GM18517 (cell line): ENCODE measurements at regions not wholly inside any gene's neighbourhood (a gene's known extent, or its start where the extent isn't known, plus 50 kb on each side); places are given as distances from the start of the nearest gene placed in this dataset.
"Not testable (repeated sequence)": the region's sequence is repeated elsewhere in the genome, so short reads cannot be mapped to it uniquely, and the experiment has no call there.

Experiments used
- ATAC-seq: cut with Tn5 transposase; IDR thresholded peaks from one replicate; pipeline ENCODE4 v1.9.1; 2021; ENCODE audit warnings: mild to moderate bottlenecking, moderate library complexity; ENCODE audit not compliant: unreplicated experiment

DNA sequence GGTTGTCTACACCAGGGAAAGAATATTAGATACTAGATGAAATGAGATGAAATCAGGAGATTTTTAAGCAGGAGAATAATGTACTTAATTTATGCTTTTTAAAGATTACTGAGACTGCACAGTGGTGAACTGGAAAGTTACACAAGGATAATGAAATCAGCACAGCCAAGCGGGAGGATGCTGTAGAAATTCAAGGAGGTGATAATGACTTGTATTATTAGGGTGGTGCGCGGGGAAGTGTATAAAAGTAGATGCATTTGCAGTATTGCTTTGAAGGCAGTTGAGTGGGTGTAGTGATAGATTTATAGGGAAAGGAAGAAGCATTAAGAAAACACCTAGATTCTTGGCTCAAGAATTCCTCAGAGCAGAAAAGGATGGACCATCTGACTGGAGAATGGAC is 359.5 kb upstream of the SPHKAP start:
- no peak for ATAC-seq

DNA sequence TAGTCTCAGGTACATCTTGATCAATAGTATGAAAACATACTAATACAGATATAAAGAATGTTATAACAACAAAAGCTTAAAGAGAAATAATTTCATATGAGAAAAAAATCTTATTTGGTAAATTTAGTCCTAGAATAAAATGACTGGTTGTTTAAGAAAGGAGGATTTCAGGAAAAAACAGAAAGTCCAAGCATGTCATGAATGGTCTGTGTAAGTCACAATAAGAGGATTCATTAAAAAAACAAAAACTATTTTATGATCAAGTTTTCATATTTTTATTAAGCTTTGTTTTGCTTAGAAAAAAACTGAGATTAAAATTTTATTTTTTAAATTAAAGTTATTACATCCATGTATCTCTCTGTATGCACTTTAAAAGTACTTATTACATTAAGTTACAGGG is 353.9 kb upstream of the SPHKAP start:
- no peak for ATAC-seq

DNA sequence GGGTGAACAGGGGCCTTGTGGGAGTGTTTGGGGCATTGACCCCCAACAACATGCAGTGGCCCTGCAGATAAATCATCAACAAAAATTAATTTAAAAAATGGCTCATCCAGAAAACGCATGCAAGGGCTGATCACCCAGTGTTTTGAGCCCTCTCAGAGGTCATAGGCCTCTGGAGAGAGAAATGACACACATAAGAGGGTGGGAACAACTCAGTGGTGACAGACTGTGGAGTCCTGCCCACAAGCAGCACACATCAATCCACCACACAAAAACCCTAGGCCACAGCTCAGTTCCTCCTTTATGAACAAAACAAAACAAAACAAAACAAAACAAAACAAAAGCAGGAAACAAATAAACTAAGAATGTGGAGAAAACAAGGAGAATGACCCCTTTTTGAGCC is 351.7 kb upstream of the SPHKAP start:
- ATAC-seq, result no peak

DNA sequence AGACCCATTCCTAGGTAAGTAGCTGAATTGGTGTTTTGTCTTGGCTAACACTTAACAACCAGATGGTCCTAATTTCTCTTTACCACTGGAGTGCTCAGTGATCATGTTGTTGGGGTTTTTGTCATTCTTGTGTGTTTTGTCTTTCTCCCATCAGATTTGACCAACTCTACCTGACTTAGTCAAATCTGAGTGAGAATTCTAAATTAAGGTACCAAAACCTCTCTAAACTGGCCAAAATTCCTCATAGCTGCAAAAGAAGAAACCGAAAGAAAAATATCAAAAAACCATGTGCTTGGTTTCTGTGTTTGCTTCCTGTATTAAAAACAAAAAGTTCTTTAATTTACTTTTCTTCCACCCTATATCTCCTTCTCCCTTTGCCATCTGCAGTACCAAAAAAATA is 350.7 kb upstream of the SPHKAP start:
- ATAC-seq, result no peak

DNA sequence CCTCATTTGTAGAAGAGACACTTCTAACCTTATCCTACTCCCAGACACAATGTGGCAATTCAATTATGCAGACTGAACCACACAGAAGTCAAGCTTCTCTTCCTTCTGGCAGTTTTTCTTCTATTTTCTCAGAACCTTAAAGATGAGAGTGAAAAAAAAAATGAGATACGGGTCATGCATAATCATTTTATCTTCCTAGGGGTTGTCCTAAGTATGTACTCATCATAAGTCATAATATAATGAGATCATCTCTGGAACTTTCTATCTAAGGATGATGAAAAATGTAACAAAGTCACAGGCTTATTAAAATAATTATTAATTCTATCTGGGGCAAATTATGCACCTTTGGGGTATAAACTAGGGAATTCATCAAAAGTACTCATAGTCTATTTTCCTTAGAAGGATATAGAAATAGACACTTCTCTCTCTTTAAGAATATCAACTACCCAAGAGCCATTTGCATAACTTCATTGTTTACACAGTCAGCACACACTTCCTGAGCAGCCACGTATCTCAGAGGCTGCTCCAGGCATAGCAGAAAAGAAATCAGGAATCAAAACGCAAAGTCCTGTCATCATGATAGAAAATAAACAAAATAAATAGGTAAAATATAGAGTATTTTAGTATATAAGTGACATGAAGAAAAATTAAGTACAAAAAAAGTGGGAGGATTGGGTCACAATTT is 345.9 kb upstream of the SPHKAP start:
- ATAC-seq, result no peak

DNA sequence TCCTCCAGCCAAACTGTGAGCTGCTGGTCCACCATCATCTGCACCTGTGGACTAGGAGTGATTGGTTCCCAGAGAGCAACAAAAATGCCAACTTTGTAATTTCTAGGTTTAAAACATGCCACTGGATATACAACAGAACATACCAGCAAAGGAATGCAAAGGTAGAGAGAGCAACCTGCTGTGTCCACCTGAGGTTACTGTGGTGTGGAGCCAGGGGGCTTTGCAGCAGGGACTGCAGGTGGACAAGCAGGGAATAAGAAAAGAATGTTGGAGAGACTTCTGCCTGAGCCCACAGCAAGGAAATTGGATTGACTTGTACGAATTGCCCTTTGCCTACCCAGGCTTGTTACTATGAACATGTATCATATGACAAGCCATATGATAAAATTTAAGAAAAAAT is 345.2 kb upstream of the SPHKAP start:
- no peak for ATAC-seq

DNA sequence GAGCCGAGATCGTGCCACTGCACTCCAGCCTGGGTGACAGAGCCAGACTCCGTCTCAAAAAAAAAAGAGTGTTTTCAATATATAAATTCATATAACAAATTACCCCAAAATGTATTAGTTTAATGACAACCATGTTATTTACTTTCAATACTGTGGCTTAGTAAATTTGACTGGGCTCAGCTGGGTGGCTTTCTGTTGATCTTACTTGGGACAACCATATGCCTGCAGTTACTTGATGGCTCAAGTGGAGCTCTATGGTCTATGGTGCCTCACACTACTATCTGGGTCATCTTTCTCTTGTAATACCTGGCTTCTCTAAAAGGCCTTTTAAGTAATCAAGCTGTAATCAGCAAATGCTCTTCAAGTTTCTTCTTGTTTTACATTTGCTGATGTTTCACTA is 341.5 kb upstream of the SPHKAP start:
- ATAC-seq, result no peak

DNA sequence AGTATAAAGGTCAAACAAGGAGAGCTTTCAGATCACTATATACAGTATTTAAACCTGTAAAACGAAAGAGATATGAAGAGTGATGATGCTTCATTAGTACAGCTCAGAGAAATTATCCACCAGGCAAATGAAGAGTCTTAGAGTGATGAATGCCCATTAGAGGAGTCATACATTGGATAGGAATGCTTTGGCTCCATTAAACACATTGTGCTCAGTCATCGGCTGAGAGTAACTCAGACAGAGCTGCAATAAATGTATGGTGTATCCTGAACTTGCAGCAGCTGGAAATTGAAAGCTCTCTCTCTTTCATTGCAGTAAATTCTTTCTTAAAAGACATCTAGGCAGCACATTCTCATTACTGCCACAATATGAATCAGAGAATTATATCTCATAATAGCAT is 340.8 kb upstream of the SPHKAP start:
- ATAC-seq, result no peak

DNA sequence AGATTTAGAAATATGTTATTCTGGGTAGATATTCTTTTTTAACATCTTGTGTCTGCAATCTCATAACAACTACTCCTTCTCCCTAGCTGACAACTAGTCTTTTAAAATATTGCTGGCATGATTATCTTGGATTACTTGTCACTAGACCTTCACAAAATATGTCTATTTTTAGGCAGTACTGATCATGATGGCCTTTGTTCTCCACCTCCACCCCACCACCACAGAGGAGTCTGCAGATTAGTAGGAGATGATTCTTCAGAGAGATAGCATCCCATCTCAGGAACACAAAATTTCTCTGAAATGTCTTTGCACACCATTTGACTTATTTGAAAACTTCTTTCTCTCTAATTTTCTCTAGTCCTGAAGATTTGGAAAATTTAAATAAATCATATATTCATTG is 338.1 kb upstream of the SPHKAP start:
- ATAC-seq, result no peak

DNA sequence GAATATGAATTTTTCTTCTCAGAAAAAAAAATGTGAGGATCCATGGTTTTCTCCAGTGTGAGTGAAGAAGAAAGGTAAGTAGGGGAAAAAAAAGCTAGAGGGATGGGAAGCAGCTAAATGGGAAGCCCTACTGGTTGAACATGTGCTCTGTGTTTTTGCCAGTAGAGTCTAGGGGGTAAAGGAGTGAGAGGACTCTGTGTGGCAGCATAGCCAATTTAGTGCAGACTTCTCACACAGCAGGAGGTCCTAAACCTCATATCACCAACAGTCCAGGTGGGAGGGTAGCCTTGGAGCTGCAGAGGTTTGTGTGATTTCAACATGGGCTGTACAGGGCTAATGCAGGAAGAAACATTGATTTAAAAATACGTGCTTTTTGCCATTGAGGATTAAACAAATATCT is 334.5 kb upstream of the SPHKAP start:
- no peak for ATAC-seq

DNA sequence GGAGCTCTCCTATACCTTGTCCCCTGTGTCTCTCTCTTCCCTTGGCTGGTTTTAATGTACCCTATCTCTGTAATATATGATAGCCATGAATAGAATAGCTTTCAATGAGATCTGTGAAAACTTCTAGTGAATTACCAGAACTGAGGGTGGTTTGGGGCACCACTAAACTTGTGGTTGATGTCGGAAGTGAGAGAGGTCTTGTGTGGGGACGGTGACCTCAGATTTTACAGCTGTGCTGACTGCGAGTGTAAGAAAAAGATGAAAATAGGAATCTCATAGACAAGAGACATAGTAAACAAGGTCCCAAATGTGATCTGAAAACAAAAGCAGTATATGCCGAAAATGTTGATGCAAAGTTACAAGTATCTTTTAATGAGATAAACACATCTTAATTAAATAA is 332.0 kb upstream of the SPHKAP start:
- not testable (repeated sequence) for ATAC-seq

DNA sequence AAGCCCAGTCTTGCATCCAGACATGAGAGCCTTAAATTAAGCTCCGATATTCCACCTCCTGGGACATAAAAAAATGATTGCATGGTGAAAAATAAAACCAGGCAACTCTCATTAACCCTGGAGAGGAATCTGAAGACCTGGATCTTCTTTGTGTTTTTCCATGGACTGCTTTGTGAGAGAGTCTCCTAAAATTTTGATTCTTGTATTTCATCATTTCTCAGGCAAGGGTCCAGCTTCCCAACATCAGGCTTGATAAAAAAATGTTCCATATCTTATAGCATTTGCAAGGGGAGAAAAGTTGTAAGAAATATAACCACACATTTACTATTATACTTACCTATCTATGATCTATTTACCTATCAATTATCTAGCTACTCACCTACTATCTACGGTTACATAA is 327.5 kb upstream of the SPHKAP start:
- ATAC-seq, result no peak

DNA sequence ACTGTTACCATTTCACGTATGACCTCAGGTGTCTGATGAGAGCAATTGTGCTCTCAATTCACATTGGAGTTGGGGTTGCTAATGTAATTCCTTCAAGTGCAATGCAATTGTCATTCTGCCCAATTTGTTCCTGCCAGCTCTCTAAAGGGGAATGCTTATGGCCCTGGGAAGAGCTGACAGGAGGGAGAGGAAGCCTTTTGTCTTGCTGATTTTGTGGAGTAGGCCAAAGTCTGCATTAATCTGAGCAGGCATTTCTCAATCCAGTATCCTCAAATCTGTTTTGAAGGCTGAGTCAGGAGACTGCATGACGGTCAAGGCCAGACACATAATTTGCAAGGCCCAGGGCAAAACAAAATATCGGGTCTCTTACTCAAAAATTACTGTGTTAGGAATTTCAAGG is 326.4 kb upstream of the SPHKAP start:
- no peak for ATAC-seq

DNA sequence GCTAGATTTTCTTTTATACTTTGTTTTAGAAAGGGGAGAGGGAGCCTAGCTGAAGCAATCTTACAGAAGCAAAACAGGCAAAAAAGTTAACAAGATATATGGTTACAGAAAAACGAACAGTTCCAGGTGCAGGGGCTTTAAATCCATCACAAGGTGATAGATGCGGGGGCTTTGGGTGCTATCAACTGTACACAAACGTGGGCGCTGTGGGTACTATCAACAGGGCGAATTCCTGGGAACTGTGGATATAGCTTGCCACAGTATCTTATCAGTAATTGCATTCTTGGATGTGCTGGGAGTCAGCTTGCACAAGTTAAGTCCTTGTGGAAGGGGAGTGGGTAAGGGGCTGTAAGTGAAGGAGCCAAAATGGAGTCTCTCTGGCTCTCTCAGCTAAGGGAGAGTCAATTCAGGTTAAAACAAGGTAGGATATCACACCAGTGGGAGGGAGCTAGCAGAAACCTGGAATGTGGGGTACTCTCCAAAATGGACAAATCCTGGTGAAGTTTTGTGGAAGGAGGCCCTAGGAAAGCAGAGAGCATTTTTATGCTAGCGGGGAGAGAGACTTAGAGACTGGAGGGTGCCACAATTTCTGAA is 325.8 kb upstream of the SPHKAP start:
- ATAC-seq, result no peak

DNA sequence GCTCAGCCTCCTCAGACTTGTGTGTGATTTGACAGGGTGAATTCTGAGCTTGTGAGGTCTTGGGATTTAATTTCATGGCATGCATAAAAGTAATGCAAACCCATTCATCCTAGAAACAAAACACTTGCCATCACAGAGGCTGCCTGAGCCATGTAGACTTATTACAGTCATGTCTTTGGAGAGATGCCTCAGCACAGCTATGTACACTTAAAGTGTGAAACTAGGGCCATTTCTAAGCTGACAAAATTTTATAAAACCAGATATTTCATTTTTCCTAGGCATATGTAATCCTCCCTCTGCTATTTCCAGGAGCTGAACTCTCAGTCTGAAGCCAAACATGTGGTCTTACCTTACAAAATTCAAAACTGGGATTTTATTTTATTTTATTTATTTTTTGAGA is 322.2 kb upstream of the SPHKAP start:
- ATAC-seq, result no peak

DNA sequence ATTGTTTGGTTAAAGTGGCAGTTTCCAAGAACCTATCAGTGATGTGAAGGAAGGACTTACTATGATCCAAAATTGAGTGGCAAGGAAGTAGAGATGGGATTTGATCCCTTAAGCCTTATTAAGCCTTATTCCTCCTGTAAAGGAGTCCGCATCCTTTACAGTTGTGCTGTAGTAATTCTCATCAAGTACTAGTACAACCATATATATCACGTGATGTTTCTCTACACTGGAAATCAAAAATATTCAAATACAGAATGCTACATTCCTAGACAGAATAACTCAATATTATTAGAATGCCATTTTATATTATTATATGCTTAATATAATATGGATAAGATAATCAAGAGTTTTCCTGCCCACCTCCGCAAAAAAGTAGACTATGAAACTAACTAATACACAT is 312.4 kb upstream of the SPHKAP start:
- no peak for ATAC-seq

DNA sequence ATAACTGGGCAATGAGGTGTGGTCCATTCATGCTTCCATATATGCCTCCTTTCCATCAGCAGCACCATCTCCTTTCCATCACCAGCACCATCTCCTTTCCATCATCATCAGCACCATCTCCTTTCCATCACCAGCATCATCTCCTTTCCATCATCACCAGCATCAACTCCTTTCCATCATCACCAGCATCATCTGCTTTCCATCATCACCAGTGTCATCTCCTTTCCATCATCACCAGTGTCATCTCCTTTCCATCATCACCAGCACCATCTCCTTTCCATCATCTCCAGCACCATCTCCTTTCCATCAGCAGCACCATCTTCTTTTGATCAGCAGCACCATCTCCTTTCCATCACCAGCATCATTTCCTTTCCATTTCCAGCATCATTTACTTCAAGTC is 297.5 kb upstream of the SPHKAP start:
- ATAC-seq, result no peak

DNA sequence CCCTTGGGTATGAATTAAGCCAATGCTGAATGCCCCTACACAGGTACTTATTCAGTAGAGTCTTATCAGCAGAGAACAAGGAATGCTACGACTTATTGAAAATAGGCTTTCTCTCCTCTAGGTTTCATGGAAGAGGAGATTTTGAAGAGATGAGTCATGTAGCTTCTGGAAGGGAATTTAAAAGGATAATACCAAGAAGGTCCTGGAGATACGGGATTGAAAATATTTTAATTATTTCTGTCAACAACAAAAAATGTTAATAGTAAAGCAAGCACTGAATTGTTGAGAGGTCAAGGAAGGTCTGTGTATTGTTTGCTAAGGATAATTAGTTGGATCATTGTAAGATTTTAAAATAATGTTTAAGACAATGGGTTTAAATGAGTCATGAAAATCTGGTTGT is 293.0 kb upstream of the SPHKAP start:
- ATAC-seq, result no peak

DNA sequence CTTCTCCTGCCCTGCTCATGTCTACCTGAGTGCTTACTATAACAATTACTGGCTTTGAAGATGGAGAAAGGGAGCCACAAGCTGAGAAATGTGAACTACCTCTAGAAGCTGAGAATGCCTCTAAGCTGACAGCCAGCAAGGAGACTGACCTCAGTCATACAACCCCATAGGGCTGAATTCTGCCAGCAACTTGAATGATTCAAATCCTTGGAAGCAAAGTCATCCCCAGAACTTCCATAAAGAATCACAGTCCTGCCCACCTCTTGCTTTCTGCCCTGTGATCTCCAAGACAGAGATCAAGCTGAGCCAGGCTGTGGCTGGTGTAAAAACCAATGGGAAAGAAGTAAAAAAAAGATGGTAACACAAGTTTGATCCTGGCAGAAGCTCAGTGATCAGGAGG is 288.2 kb upstream of the SPHKAP start:
- ATAC-seq, result no peak

DNA sequence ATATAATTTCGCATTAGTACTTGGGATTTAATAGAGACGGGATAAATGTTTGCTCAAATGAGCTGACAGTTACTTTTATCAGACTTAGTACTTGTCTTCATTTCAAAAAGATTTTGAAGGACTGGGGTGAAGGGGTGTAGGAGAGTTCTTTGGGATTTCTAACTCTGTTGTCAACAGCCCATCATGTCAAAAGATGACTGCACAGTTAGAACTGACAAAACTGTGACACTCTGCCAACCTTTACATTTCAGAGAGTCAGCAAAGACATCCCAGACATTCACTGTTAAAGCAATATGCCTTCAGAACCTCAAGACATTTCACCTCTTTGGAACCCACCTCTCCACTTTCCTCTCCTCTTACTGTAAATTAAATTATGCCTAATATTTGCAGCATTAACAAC is 285.4 kb upstream of the SPHKAP start:
- ATAC-seq, result no peak

DNA sequence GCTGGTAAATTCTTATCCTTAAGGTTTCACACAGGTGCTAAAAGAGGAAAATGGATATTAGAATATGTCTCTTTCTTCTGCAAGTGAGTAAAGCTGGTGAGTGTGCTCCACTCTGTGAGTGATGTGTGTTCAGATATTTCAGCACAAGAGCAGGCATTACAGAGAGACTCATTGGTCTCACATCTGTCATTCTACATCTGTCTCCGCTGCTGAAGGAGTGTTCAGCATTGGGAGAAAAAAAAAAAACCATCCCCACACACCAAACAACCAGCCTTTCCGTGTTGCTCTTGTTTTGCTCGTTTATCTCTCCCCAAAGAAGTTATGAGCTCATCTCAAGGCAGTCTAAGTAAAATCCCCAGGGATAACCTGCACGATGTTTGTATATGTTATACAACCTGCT is 283.9 kb upstream of the SPHKAP start:
- ATAC-seq, result no peak

DNA sequence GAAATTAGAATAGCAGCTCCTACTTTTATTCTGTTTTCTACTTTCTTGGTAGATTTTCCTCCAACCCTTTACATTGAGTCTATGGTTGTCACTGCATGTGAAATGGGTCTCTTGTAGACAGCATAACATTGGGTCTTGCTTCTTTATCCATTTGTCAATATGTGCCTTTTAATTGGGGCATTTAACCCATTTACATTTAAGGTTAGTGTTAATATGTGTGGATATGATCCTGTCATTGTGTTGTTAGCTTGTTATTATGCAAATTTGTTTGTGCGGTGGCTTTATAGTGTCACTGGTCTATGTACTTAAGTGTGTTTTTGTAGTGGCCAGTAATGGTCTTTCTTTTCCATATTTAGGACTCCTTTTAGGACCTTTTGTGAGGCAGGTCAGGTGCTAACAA is 276.9 kb upstream of the SPHKAP start:
- no peak for ATAC-seq

DNA sequence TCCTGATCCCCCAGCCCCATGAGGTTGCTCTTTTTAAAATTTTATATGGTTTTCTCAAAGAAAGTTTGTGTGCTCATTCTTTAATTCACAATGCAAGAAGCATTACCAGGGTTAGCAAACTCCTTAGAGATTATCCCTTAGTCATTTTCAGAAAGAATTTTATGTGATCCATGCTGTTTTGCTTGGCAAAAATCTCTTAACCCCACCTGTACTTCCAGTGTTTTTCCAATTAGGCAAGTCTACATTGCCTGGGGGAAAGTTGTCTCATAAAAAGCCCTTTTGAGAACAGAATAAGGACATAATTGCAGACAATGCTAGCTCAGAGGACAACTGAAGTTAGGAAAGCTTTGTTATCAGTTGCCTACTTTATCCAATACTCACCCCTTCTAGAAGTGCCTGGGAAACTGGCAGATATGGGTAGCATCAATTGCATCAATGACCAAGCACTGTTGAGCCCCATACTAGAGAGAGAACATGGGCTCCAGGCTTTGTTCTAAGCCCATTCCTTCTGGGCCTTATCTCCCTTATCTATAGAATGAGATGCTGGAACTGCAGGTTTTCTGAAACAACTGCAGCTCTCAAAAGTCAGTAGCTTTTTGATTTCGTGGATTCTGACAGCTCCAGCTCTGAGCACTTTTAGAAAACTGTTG is 265.9 kb upstream of the SPHKAP start:
- ATAC-seq, result no peak
